ENCODE measurements at regions not wholly inside any gene's neighbourhood (a gene's known extent, or its start where the extent isn't known, plus 50 kb on each side); places are given as distances from the start of the nearest gene placed in this dataset.

DNA sequence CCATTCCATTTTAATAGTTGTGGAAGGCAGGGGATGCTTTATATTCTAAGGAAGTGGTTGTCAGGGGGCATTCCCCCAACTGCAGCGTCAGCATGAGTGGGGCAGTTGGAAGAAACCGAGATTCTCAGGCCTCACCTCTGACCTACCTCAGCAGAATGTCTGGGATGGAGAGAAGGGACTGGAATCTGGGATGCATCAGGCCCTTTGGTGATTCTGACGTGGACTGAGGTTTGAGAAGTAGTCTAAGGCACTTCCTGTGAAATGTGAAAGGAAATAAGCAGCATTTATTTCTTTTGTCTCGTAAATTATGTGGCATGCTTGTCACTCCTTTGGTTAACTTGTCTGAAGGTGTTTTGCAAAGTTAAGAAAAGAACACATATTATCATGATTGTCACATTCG is 540.7 kb upstream of the NETO1 start:
- H3K79me2 ChIP-seq (ENCODE audit: insufficient read depth, low read length) = no peaks in the 10 kb centered on the region
- no TSS peak for BruUV-seq (replicated peaks)
- no peak overlapping the region for H2AFZ ChIP-seq (ENCODE audit: low read depth, low read length, poor library complexity, severe bottlenecking)
- TF ChIP-seq, protein P1, sequence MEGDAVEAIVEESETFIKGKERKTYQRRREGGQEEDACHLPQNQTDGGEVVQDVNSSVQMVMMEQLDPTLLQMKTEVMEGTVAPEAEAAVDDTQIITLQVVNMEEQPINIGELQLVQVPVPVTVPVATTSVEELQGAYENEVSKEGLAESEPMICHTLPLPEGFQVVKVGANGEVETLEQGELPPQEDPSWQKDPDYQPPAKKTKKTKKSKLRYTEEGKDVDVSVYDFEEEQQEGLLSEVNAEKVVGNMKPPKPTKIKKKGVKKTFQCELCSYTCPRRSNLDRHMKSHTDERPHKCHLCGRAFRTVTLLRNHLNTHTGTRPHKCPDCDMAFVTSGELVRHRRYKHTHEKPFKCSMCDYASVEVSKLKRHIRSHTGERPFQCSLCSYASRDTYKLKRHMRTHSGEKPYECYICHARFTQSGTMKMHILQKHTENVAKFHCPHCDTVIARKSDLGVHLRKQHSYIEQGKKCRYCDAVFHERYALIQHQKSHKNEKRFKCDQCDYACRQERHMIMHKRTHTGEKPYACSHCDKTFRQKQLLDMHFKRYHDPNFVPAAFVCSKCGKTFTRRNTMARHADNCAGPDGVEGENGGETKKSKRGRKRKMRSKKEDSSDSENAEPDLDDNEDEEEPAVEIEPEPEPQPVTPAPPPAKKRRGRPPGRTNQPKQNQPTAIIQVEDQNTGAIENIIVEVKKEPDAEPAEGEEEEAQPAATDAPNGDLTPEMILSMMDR (IDR thresholded peaks at IDR 0.05 in 2 of 3, conservative IDR thresholded peaks at IDR 0.05 in 1 of 3; ENCODE audit: borderline replicate concordance in 1 of 3, insufficient read depth in 1 of 3, low read depth in 2 of 3, low read length in 2 of 3) = no peak
- TF ChIP-seq POLR2AphosphoS5 (IDR thresholded peaks at IDR 0.05; ENCODE audit: low read depth, low read length) (no peak), SRF (IDR thresholded peaks at IDR 0.05; ENCODE audit: low read depth) (no peak), RAD21 (IDR thresholded peaks at IDR 0.05; ENCODE audit: low read depth) (no peak), SP1 (IDR thresholded peaks at IDR 0.05; ENCODE audit: low read depth) (no peak), CEBPB (IDR thresholded peaks at IDR 0.05; ENCODE audit: low read depth) (no peak), EZH2phosphoT487 (IDR thresholded peaks at IDR 0.05; ENCODE audit: borderline replicate concordance) (no peak), POLR2A (IDR thresholded peaks at IDR 0.05; ENCODE audit: borderline replicate concordance, extremely low read depth, insufficient read depth, insufficient read length) (no peak), ZFX (IDR thresholded peaks at IDR 0.05) (no peak), ELF1 (IDR thresholded peaks at IDR 0.05; ENCODE audit: borderline replicate concordance, low read depth) (no peak), CBX3 (IDR thresholded peaks at IDR 0.05; ENCODE audit: low read depth) (no peak), JUND (IDR thresholded peaks at IDR 0.05) (no peak), ZNF274 (IDR thresholded peaks at IDR 0.05; ENCODE audit: low read depth, low read length) (no peak), SIN3A (IDR thresholded peaks at IDR 0.05; ENCODE audit: low read depth) (no peak), YY1 (IDR thresholded peaks at IDR 0.05; ENCODE audit: extremely low read depth, insufficient replicate concordance, low read depth, low read length) (no peak)
- TF ChIP-seq, protein P2, sequence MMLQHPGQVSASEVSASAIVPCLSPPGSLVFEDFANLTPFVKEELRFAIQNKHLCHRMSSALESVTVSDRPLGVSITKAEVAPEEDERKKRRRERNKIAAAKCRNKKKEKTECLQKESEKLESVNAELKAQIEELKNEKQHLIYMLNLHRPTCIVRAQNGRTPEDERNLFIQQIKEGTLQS (IDR thresholded peaks at IDR 0.05) = no peak
- TF ChIP-seq, protein P3, sequence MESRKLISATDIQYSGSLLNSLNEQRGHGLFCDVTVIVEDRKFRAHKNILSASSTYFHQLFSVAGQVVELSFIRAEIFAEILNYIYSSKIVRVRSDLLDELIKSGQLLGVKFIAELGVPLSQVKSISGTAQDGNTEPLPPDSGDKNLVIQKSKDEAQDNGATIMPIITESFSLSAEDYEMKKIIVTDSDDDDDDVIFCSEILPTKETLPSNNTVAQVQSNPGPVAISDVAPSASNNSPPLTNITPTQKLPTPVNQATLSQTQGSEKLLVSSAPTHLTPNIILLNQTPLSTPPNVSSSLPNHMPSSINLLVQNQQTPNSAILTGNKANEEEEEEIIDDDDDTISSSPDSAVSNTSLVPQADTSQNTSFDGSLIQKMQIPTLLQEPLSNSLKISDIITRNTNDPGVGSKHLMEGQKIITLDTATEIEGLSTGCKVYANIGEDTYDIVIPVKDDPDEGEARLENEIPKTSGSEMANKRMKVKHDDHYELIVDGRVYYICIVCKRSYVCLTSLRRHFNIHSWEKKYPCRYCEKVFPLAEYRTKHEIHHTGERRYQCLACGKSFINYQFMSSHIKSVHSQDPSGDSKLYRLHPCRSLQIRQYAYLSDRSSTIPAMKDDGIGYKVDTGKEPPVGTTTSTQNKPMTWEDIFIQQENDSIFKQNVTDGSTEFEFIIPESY (IDR thresholded peaks at IDR 0.05; ENCODE audit: extremely low read depth, insufficient replicate concordance, low read length) = no peak
- TF ChIP-seq, protein P4, sequence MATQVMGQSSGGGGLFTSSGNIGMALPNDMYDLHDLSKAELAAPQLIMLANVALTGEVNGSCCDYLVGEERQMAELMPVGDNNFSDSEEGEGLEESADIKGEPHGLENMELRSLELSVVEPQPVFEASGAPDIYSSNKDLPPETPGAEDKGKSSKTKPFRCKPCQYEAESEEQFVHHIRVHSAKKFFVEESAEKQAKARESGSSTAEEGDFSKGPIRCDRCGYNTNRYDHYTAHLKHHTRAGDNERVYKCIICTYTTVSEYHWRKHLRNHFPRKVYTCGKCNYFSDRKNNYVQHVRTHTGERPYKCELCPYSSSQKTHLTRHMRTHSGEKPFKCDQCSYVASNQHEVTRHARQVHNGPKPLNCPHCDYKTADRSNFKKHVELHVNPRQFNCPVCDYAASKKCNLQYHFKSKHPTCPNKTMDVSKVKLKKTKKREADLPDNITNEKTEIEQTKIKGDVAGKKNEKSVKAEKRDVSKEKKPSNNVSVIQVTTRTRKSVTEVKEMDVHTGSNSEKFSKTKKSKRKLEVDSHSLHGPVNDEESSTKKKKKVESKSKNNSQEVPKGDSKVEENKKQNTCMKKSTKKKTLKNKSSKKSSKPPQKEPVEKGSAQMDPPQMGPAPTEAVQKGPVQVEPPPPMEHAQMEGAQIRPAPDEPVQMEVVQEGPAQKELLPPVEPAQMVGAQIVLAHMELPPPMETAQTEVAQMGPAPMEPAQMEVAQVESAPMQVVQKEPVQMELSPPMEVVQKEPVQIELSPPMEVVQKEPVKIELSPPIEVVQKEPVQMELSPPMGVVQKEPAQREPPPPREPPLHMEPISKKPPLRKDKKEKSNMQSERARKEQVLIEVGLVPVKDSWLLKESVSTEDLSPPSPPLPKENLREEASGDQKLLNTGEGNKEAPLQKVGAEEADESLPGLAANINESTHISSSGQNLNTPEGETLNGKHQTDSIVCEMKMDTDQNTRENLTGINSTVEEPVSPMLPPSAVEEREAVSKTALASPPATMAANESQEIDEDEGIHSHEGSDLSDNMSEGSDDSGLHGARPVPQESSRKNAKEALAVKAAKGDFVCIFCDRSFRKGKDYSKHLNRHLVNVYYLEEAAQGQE (IDR thresholded peaks at IDR 0.05; ENCODE audit: low read depth) = no peak
- TF ChIP-seq, protein P5, sequence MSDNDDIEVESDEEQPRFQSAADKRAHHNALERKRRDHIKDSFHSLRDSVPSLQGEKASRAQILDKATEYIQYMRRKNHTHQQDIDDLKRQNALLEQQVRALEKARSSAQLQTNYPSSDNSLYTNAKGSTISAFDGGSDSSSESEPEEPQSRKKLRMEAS (IDR thresholded peaks at IDR 0.05) = no peak
- H3K27ac ChIP-seq (ENCODE audit: low read depth, low read length) = no peak overlapping the region
- no peaks in the 10 kb centered on the region for H3K4me1 ChIP-seq (ENCODE audit: control insufficient read depth in 1 of 2, insufficient read depth in 2 of 2, low read length in 2 of 2)
- CTCF ChIA-PET = no interaction called here
- H3K4me2 ChIP-seq (ENCODE audit: low read length) = no peak overlapping the region
- ATAC-seq = no peak
- no peaks in the 10 kb centered on the region for H3K36me3 ChIP-seq (ENCODE audit: control insufficient read depth in 1 of 2, insufficient read depth in 2 of 2, low read length in 2 of 2)
- H3K4me3 ChIP-seq (replicated peaks in 1 of 2; ENCODE audit: low read depth in 1 of 2, low read length in 2 of 2) = no peak overlapping the region
- H3K27me3 ChIP-seq (ENCODE audit: insufficient read depth, low read length) = no peaks in the 10 kb centered on the region
- no peaks in the 10 kb centered on the region for H3K9me2 ChIP-seq (ENCODE audit: insufficient read depth)
- peaks cover 15 to 33% of the 10 kb centered on the region in 2 experiments; a peak in 3 of 4 replicates for H3K9me3 ChIP-seq (ENCODE audit: control insufficient read depth in 1 of 2, insufficient read depth in 1 of 2, low read depth in 1 of 2, low read length in 2 of 2)
- no peak overlapping the region for H3K9ac ChIP-seq (ENCODE audit: low read length)
- RAD21 ChIA-PET (ENCODE audit: low non-redundant PET in 1 of 2, low total read pairs in 2 of 2, uncharacterized antibody in 2 of 2, unreplicated experiment in 2 of 2) = no interaction called here
- intact Hi-C loops (cut with micrococcal nuclease) = no loop called here
- H4K20me1 ChIP-seq (ENCODE audit: insufficient read depth) = no peaks in the 10 kb centered on the region
- POLR2A ChIA-PET = no interaction called here
- DNase-seq (ENCODE audit: low read depth, low spot score) = no peak
